ENCODE measurements at regions not wholly inside any gene's neighbourhood (a gene's known extent, or its start where the extent isn't known, plus 50 kb on each side); places are given as distances from the start of the nearest gene placed in this dataset.

DNA sequence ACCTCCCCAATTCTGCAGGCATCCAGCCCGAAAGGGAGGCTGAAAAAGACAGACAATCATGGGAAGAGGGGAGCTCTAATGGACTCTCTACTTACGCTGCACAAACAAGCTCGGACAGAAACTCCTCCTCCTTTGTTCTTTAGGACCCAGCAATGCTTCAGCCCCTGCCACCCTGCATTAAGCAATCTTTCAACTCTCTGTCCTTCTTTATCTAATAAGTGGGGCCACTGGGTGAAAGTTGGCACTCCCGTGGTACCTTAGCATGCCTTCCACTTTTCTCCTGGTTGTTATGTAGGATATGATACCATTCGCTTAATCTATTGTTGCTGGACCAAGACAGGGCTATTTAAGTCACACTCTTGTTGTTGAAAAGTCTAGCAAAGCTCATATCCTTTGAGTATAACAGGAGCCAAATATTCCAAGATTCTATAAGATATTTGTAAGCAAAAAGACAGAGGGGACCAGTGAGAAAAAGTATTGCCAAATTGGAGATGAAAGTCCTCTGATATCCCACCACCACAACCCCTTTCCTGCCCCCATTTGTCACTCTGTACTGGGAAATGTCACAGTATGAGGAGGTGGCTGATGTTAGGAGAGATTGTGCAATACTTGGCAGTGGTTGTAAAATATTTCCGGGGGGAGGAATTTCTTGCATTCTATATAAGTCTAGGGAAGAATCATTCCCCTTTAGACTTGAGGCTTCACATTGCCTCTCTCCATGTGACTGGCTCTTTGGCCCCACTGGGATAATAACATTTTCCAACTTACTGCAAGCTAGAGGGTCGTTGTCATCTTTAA, 137.3 kb upstream of the GJB5 start:
- TF ChIP-seq Cebpa-rat (IDR thresholded peaks at IDR 0.05) = peak in 9 of 11 experiments; percentile 56 to 89 (median 65); a peak in 16 of 22 replicates
- peaks cover 0 to 16% (median 9%) of the 10 kb centered on the region in 10 experiments; a peak in 13 of 20 replicates for H3K4me1 ChIP-seq
- H3K4me2 ChIP-seq = peak overlapping the region in 8 of 11 experiments; percentile 12 to 66 (median 51); a peak in 15 of 22 replicates
- no peaks in the 10 kb centered on the region for H4K20me1 ChIP-seq
- H3K36me3 ChIP-seq = no peaks in the 10 kb centered on the region
- H3K4me3 ChIP-seq = no peak overlapping the region
- H3K9me3 ChIP-seq (replicated peaks in 1 of 11) = no peaks in the 10 kb centered on the region
- no peak overlapping the region for H3K27ac ChIP-seq
- H3K9ac ChIP-seq = no peak overlapping the region
- no peaks in the 10 kb centered on the region for H3K27me3 ChIP-seq

DNA sequence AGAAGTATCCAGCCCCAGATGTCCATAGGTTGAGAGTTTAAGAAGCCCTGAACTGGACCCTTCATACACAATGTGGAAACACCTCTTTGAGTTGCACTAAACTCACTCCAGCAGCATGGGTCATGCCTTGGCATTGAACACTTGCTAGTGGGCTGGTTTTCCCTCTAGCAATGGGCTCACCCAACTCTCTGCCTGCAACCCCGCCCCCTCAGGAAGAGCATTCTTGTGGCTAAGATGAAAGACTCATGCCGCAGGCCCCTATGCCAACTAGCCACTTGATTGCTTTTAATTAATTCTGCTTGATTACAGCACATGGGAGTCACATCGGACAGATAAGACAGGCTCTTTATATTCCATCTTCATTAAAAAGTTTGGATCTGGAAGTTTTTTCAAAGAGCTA, 136.5 kb upstream of the GJB5 start:
- no peaks in the 10 kb centered on the region for H3K36me3 ChIP-seq
- no peak for TF ChIP-seq Cebpa-rat (IDR thresholded peaks at IDR 0.05)
- no peaks in the 10 kb centered on the region for H3K9me3 ChIP-seq (replicated peaks in 1 of 11)
- peaks cover 0 to 16% (median 9%) of the 10 kb centered on the region in 10 experiments; a peak in 13 of 20 replicates for H3K4me1 ChIP-seq
- H3K27ac ChIP-seq = no peak overlapping the region
- H3K4me2 ChIP-seq = peak overlapping the region in 7 of 11 experiments; percentile 12 to 66 (median 54); a peak in 11 of 22 replicates
- no peaks in the 10 kb centered on the region for H3K27me3 ChIP-seq
- no peak overlapping the region for H3K9ac ChIP-seq
- H4K20me1 ChIP-seq = no peaks in the 10 kb centered on the region
- no peak overlapping the region for H3K4me3 ChIP-seq

DNA sequence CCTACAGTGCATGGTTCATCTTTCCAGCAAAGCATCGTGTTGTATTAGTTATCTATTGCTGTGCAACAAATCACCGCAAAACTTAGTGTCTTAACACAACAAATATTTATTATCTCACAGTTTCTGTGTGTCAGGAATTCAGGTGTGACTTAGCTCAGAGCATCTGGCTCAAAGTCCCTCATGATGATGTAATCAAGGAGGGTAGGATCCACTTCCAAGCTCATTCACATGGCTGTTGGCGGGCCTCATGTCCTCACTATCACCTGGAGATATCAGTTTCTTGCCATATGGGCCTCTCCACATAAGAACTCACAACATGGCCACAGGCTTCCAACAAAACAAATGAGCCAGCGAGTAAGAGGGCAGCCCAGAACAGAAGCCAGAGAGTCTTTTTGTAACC, 135.6 kb upstream of the GJB5 start:
- no peak overlapping the region for H3K27ac ChIP-seq
- no peaks in the 10 kb centered on the region for H4K20me1 ChIP-seq
- no peak overlapping the region for H3K4me2 ChIP-seq
- peaks cover 0 to 16% (median 9%) of the 10 kb centered on the region in 10 experiments; a peak in 13 of 20 replicates for H3K4me1 ChIP-seq
- no peaks in the 10 kb centered on the region for H3K9me3 ChIP-seq (replicated peaks in 1 of 11)
- no peaks in the 10 kb centered on the region for H3K27me3 ChIP-seq
- no peak overlapping the region for H3K4me3 ChIP-seq
- TF ChIP-seq Cebpa-rat (IDR thresholded peaks at IDR 0.05) = no peak
- H3K9ac ChIP-seq = no peak overlapping the region
- no peaks in the 10 kb centered on the region for H3K36me3 ChIP-seq

DNA sequence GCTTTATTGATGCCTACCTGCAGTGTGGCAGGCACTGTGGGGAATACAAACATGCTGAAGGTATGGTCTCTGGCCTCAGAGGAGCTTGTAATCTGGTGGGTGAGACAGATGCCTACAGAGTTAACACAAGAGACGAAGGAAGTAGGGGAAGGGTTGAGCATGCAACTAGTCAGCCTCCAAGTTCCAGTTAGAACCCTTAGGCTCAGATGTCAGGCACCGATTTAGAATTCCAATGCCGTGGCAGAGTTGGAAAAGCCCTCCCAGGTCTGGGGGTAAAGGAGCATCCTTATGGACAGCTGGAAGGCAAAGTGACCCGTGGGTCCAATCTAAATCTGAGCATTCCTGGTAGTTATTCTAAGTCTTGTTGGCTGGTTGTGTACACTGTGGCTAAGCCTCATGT, 132.9 kb upstream of the GJB5 start:
- no peak overlapping the region for H3K4me2 ChIP-seq
- H3K36me3 ChIP-seq = no peaks in the 10 kb centered on the region
- no peak overlapping the region for H3K9ac ChIP-seq
- H4K20me1 ChIP-seq = no peaks in the 10 kb centered on the region
- H3K4me3 ChIP-seq = no peak overlapping the region
- H3K27me3 ChIP-seq = no peaks in the 10 kb centered on the region
- H3K9me3 ChIP-seq (replicated peaks in 1 of 11) = no peaks in the 10 kb centered on the region
- H3K27ac ChIP-seq = no peak overlapping the region
- H3K4me1 ChIP-seq = peaks cover 0 to 16% (median 9%) of the 10 kb centered on the region in 10 experiments; a peak in 13 of 20 replicates
- no peak for TF ChIP-seq Cebpa-rat (IDR thresholded peaks at IDR 0.05)

DNA sequence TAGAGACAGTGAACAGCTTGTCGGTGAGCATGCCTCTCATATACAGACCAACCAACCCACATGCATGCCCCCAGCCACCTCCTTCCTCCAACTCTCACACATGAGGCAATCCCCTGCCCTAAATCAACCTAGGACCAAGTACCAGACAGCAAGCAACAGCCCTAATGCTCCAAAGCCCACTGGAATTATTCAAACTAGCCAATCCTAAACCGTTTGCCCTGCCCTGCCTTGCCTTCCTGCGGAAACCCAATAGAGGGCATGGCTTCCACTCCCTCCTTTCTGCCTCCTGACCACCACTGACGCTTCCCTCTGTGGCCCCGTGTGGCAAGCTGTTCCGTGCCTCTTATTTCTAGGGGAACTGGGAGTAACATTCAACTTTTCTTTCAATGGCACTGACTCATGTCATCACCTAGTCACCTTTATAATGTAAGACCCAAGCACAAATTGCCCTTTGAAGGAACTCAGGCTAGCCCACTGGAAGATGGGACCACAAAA, 129.3 kb upstream of the GJB5 start:
- no peak overlapping the region for H3K27ac ChIP-seq
- H3K9ac ChIP-seq = no peak overlapping the region
- TF ChIP-seq Cebpa-rat (IDR thresholded peaks at IDR 0.05) = no peak
- no peak overlapping the region for H3K4me2 ChIP-seq
- peaks cover 0 to 7% (median 0%) of the 10 kb centered on the region in 11 experiments; a peak in 1 of 22 replicates for H3K9me3 ChIP-seq (replicated peaks in 1 of 11)
- H4K20me1 ChIP-seq = no peaks in the 10 kb centered on the region
- no peaks in the 10 kb centered on the region for H3K36me3 ChIP-seq
- H3K4me3 ChIP-seq = no peak overlapping the region
- no peaks in the 10 kb centered on the region for H3K4me1 ChIP-seq
- no peaks in the 10 kb centered on the region for H3K27me3 ChIP-seq

DNA sequence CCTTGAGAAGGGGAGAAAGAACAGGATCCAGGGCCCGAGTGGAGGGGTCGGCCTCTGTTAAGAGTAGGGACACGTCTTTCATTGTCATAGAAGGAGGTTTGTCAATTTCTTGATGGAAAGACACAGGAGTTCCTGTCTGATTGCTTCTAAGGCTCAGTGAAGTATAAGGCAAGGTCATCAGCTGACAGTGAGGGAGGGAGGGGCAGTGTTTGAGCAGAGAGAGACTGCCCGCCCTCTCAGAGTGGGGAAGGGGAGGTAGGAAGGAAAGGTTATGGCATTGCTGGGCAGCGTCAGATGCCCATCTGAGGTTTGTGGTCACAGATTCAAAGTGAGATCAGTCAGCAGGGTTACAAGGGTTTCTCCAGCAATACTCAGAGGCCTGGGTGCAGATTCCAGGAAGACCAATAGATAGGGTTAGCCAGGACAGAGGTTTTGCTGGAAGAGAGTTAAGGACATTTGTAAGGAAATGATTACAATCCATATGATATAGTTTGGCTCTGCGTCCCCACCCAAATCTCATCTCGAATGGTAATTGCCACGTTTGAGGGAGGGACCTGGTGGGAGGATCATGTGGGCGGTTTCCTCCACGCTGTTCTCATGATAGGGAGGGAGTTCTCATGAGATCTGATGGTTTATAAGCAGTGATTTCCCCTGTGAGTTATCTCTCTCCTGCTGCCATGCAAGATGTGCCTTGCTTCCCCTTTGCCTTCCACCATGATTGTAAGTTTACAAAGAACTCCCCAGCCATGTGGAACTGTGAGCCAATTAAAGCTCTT, 127.2 kb upstream of the GJB5 start:
- no peak overlapping the region for H3K4me3 ChIP-seq
- no peak for TF ChIP-seq Cebpa-rat (IDR thresholded peaks at IDR 0.05)
- peaks cover 0 to 7% (median 0%) of the 10 kb centered on the region in 11 experiments; a peak in 1 of 22 replicates for H3K9me3 ChIP-seq (replicated peaks in 1 of 11)

DNA sequence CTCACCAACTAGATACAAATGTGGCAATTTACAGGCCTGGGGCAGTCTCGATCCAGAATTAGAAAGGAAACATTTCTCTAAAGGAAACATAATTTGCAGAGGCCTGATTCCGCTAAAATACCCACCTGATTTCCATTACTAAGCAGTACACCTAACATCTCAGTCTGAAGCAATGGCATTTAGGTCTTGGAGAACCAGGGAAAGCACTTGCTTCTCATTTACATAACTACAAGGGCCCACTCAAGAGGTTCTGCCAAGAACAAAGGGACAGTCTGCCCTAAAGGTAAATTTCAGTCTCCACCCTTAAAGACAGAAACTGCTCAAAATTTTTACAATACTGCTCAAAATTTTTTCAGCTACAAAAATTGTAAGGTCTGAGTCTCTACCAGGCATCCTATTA, 123.7 kb upstream of the GJB5 start:
- H3K4me2 ChIP-seq = no peak overlapping the region
- H3K27ac ChIP-seq = no peak overlapping the region
- no peaks in the 10 kb centered on the region for H3K36me3 ChIP-seq
- no peak overlapping the region for H3K9ac ChIP-seq
- H3K4me1 ChIP-seq = no peaks in the 10 kb centered on the region
- H3K4me3 ChIP-seq = no peak overlapping the region
- H4K20me1 ChIP-seq = no peaks in the 10 kb centered on the region
- TF ChIP-seq Cebpa-rat (IDR thresholded peaks at IDR 0.05) = no peak
- H3K27me3 ChIP-seq = no peaks in the 10 kb centered on the region
- peaks cover 0 to 7% (median 0%) of the 10 kb centered on the region in 11 experiments; a peak in 1 of 22 replicates for H3K9me3 ChIP-seq (replicated peaks in 1 of 11)

More for the DNA sequence above, 127.2 kb upstream of the GJB5 start:
- Histone ChIP-seq H3K27ac (no peak overlapping the region), H3K9ac (no peak overlapping the region), H3K4me1 (no peaks in the 10 kb centered on the region), H4K20me1 (no peaks in the 10 kb centered on the region), H3K36me3 (no peaks in the 10 kb centered on the region), H3K27me3 (no peaks in the 10 kb centered on the region), H3K4me2 (no peak overlapping the region)

DNA sequence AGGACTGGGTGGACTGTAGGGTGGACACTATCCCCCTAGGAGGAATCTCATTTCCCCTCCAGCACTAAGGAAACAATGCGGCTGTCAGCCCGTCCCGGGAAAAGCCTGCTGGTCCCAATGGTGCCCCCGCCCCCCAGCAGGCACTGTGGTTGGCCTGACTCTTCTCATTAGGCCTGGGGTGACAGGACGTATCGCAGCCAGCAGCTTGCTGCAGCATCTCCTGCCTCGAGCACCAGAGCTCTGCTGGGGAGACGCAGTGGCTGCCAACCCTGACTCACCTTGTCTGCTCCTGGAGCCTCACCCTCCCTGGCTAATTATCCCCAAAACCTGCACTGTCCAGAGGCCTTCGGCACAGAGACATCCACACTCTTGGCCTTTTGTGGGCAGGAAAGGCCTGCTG, 115.1 kb upstream of the GJB5 start:
- Histone ChIP-seq H3K27me3 (no peaks in the 10 kb centered on the region), H3K9ac (no peak overlapping the region), H3K4me3 (no peak overlapping the region), H3K9me3 (replicated peaks in 1 of 11) (0 out of 22 replicates have a peak, but pooled peaks cover 0 to 6% (median 0%) of the 10 kb centered on the region in 11 experiments), H3K27ac (no peak overlapping the region), H3K36me3 (no peaks in the 10 kb centered on the region), H3K4me2 (no peak overlapping the region), H3K4me1 (peaks cover 0 to 9% (median 0%) of the 10 kb centered on the region in 10 experiments; a peak in 6 of 20 replicates), H4K20me1 (no peaks in the 10 kb centered on the region)
- no peak for TF ChIP-seq Cebpa-rat (IDR thresholded peaks at IDR 0.05)

All from BLaER1 treated with 17β-estradiol and CSF1 and Interleukin-3, amounts not matched to agents 10 nM and 100 nM (cell line).